Non-pigmented ciliary epithelial cell (primary cell): ENCODE measurements at regions not wholly inside any gene's neighbourhood (a gene's known extent, or its start where the extent isn't known, plus 50 kb on each side); places are given as distances from the start of the nearest gene placed in this dataset.
A peak's percentile ranks its signal among the peaks of the same experiment; 100 is the strongest.
"Not testable (repeated sequence)": the region's sequence is repeated elsewhere in the genome, so short reads cannot be mapped to it uniquely, and the experiment has no call there.

ENCODE experiments used
- DNase-seq: peaks from one replicate; pipeline ENCODE4 v3.0.0-alpha.2; 2010; ENCODE audit warnings: low read depth

- no peak for DNase-seq
Observed at GRCh38 chr2:758073-758820, 81.0 kb upstream of the TMEM18 start.

DNA sequence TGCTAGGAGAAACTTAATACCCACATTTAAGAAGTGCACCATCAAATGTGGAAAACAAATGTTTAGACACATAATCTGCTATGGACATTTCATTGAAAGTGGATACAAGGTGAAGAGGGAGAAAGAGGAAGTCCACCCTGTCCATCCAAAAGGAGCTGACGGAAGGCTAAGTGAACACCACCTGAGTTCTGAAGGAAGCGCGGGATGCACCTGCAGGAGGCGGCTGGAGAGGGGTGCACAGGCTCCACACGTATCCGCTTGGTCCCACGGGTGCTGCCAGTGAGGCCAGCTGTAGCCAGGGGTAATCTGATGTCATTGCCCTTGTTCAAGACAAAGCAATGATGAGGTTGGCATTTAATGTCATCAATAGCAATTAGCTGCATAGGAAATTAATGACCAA, 75.9 kb upstream of the TMEM18 start:
- no peak for DNase-seq

GRCh38 chr2:751474-751873, 74.3 kb upstream of the TMEM18 start:
- DNase-seq = no peak

GRCh38 chr2:750628-751027, 73.4 kb upstream of the TMEM18 start:
- no peak for DNase-seq

- DNase-seq = no peak
Observed at GRCh38 chr2:747762-748351, 70.7 kb upstream of the TMEM18 start.

GRCh38 chr2:746697-747096, 69.5 kb upstream of the TMEM18 start:
- DNase-seq = no peak

GRCh38 chr2:744088-744487, 66.9 kb upstream of the TMEM18 start:
- DNase-seq = no peak

DNA sequence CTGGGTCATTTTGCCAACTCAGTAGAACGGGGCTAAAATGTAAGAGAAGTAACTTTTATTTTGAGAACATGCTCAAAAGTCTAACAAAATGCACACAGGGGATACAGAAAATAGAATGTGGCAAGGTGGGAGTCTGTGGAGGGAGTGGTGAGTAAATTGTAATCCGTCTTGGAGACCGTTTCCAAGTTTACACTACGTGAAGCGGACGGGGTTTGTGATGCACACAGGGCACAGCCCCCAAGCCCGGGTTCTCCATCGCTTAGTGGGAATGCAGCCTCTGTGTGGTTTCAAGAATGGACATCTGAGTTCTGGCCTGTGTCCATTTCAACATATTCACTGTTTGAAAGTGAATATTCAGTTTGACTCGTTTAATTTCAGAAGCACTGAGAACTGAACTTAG, 65.0 kb upstream of the TMEM18 start:
- DNase-seq = no peak

- no peak for DNase-seq
Observed at GRCh38 chr2:741195-741496, 63.9 kb upstream of the TMEM18 start.

- DNase-seq = peak; percentile 44
Observed at GRCh38 chr2:740322-741194, 63.4 kb upstream of the TMEM18 start.

DNA sequence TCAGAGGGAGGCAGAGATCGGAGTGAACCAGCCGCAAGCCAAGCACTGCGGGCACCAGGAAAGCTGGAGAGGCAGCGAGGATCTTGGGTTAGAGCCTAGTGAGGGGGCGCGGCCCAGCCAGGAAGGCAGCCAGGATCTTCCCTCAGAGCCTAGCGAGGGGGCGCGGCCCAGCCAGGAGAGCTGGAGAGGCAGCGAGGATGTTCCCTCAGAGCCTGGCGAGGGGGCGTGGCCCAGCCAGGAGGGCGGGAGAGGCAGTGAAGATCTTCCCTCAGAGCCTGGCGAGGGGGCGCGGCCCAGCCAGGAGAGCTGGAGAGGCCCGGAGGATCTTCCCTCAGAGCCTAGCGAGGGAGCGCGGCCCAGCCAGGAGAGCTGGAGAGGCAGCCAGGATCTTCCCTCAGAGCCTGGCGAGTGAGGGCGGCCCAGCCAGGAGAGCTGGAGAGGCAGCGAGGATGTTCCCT, 62.7 kb upstream of the TMEM18 start:
- not testable (repeated sequence) for DNase-seq

DNA sequence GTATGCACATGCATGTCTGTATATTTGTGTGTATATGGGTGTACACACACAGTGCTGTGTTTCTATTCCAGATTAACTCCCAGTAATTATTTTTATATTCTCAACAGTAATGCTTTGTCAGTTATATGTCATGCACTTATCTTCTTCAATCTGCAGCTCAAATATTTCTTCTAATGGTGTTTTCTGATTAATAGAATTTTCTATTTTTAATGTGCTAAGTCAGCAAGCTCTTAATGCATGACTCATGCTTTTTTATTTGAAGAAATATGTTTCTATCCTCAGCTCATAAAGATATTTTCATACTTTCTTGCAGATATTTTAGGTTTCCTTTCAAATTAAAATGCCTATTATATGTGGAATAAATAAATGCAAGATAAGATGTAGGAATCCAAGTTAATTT, 59.7 kb upstream of the TMEM18 start:
- no peak for DNase-seq

DNA sequence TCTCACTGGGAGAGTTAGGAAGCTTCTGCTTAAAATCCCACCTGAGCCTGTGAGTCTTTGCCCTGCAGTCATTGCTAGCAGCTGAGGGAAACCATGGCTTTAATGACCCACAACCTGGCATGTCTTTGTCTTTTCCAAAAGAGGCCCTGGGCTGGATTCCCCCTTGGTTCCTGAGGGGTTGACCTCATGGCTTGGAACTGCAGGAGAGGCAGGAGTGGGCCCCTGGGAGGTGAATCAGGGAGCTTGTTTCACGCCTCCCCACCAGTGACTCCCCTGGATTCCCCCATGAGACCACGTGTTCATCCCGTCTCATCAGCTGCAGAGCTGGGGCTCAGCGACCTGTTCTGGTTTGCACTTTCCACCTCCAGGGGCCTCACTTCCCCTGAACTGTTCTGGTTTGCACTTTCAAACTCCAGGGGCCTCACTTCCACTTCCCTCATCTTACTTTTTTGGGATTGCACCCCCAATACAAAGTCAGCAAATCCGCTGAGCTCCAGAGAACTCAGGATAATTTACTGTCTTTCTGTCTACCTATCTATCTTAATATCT, 58.5 kb upstream of the TMEM18 start:
- no peak for DNase-seq

- DNase-seq = no peak
Observed at GRCh38 chr2:734496-734895, 57.3 kb upstream of the TMEM18 start.

- DNase-seq = no peak
Observed at GRCh38 chr2:733495-733894, 56.3 kb upstream of the TMEM18 start.

DNA sequence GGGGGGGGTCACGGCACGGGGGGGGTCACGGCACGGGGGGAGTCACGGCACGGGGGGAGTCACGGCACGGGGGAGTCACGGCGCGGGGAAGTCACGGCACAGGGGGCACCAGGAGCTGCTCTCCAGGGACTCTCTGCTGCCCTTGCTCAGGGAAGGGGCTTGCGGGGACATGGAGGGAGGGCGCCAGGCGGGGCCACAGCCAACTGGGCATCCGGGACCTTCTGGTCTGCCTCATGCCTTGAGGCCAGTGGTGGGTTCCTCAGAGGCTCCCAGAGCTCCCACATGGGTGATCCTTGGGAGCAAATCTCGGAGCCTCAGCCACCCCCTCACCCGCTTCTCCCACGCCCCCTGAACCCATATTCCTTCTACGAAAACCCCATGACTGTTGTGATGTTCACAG, 55.8 kb upstream of the TMEM18 start:
- no peak for DNase-seq

GRCh38 chr2:731711-732110, 54.5 kb upstream of the TMEM18 start:
- no peak for DNase-seq

- no peak for DNase-seq
Observed at GRCh38 chr2:729376-729861, 52.2 kb upstream of the TMEM18 start.

- no peak for DNase-seq
Observed at GRCh38 chr2:728165-728564, 51.0 kb upstream of the TMEM18 start.

GRCh38 chr2:727071-727470, 49.9 kb upstream of the TMEM18 start:
- DNase-seq = no peak
